GM18511 (cell line): ENCODE measurements at regions not wholly inside any gene's neighbourhood (a gene's known extent, or its start where the extent isn't known, plus 50 kb on each side); places are given as distances from the start of the nearest gene placed in this dataset.

Experiments used
- ATAC-seq: cut with Tn5 transposase; IDR thresholded peaks from one replicate; pipeline ENCODE4 v1.9.1; 2021; ENCODE audit warnings: mild to moderate bottlenecking, moderate library complexity; ENCODE audit not compliant: unreplicated experiment

- ATAC-seq = no peak
Measured at GRCh38 chrX:9147086-9147485, 113.2 kb upstream of the FAM9B start.

GRCh38 chrX:9147726-9148125, 113.8 kb upstream of the FAM9B start:
- no peak for ATAC-seq

- no peak for ATAC-seq
Measured at GRCh38 chrX:9148615-9149399, 114.9 kb upstream of the FAM9B start.

- no peak for ATAC-seq
Measured at GRCh38 chrX:9149501-9150245, 115.7 kb upstream of the FAM9B start.

- ATAC-seq = no peak
Measured at GRCh38 chrX:9151772-9152307, 117.9 kb upstream of the FAM9B start.

GRCh38 chrX:9153300-9153699, 119.4 kb upstream of the FAM9B start:
- no peak for ATAC-seq

- ATAC-seq = no peak
Measured at GRCh38 chrX:9158611-9159010, 124.7 kb upstream of the FAM9B start.

GRCh38 chrX:9160698-9161329, 126.9 kb upstream of the FAM9B start:
- no peak for ATAC-seq

- no peak for ATAC-seq
Measured at GRCh38 chrX:9162698-9163097, 128.8 kb upstream of the FAM9B start.

GRCh38 chrX:9163214-9163709, 129.3 kb upstream of the FAM9B start:
- ATAC-seq = no peak

GRCh38 chrX:9164086-9164485, 130.2 kb upstream of the FAM9B start:
- ATAC-seq = no peak

- ATAC-seq = no peak
Measured at GRCh38 chrX:9164533-9165426, 130.9 kb upstream of the FAM9B start.

- no peak for ATAC-seq
Measured at GRCh38 chrX:9166584-9166944, 132.6 kb upstream of the FAM9B start.

GRCh38 chrX:9171841-9172463, 138.0 kb upstream of the FAM9B start:
- ATAC-seq = no peak

GRCh38 chrX:9172464-9172850, 138.5 kb upstream of the FAM9B start:
- ATAC-seq = no peak

- ATAC-seq = no peak
Measured at GRCh38 chrX:9180623-9181022, 146.7 kb upstream of the FAM9B start.

GRCh38 chrX:9182041-9182440, 148.1 kb upstream of the FAM9B start:
- ATAC-seq = no peak

GRCh38 chrX:9183481-9183880, 149.6 kb upstream of the FAM9B start:
- ATAC-seq = no peak

- ATAC-seq = no peak
Measured at GRCh38 chrX:9184211-9184610, 150.3 kb upstream of the FAM9B start.

- no peak for ATAC-seq
Measured at GRCh38 chrX:9188117-9188516, 154.2 kb upstream of the FAM9B start.
